ENCODE measurements at regions not wholly inside any gene's neighbourhood (a gene's known extent, or its start where the extent isn't known, plus 50 kb on each side); places are given as distances from the start of the nearest gene placed in this dataset.

DNA sequence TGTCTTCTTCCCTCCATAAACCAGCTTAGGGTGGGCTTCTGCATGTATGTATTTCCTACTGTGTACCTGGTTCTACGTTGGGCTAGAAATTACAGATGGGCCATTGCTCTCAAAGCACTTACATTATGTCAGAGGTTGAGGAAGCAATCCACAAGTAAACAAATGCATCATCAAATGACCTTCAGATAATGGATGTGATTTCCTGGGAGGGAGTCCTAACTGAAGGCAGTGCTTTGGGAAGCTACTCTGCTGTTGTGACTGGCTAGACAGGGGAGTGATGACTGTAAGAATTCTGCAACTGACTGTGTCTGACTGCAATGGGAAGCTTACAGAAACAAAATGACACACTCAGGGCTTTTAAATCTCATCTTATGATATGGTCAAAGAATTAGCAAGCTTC, 71.0 kb upstream of the PRR23E start:
- Histone ChIP-seq H3K4me3 (replicated peaks; ENCODE audit: insufficient read depth, low read length) (no peak overlapping the region), H3K27me3 (ENCODE audit: insufficient read depth, poor library complexity, severe bottlenecking) (no peaks in the 10 kb centered on the region), H3K27ac (replicated peaks) (no peak overlapping the region)
- no peak for DNase-seq (ENCODE audit: low read depth in 1 of 2, low spot score in 1 of 2)
- TF ChIP-seq, protein P1, sequence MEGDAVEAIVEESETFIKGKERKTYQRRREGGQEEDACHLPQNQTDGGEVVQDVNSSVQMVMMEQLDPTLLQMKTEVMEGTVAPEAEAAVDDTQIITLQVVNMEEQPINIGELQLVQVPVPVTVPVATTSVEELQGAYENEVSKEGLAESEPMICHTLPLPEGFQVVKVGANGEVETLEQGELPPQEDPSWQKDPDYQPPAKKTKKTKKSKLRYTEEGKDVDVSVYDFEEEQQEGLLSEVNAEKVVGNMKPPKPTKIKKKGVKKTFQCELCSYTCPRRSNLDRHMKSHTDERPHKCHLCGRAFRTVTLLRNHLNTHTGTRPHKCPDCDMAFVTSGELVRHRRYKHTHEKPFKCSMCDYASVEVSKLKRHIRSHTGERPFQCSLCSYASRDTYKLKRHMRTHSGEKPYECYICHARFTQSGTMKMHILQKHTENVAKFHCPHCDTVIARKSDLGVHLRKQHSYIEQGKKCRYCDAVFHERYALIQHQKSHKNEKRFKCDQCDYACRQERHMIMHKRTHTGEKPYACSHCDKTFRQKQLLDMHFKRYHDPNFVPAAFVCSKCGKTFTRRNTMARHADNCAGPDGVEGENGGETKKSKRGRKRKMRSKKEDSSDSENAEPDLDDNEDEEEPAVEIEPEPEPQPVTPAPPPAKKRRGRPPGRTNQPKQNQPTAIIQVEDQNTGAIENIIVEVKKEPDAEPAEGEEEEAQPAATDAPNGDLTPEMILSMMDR (IDR thresholded peaks at IDR 0.05; ENCODE audit: insufficient read depth, low read length), result no peak
- TF ChIP-seq GABPA (IDR thresholded peaks at IDR 0.05; ENCODE audit: low read depth), result no peak
- no peak for TF ChIP-seq SPI1 (IDR thresholded peaks at IDR 0.05; ENCODE audit: borderline replicate concordance, low read depth)
- no peak for TF ChIP-seq POLR2AphosphoS5 (IDR thresholded peaks at IDR 0.05; ENCODE audit: low read depth)
- TF ChIP-seq, protein P2, sequence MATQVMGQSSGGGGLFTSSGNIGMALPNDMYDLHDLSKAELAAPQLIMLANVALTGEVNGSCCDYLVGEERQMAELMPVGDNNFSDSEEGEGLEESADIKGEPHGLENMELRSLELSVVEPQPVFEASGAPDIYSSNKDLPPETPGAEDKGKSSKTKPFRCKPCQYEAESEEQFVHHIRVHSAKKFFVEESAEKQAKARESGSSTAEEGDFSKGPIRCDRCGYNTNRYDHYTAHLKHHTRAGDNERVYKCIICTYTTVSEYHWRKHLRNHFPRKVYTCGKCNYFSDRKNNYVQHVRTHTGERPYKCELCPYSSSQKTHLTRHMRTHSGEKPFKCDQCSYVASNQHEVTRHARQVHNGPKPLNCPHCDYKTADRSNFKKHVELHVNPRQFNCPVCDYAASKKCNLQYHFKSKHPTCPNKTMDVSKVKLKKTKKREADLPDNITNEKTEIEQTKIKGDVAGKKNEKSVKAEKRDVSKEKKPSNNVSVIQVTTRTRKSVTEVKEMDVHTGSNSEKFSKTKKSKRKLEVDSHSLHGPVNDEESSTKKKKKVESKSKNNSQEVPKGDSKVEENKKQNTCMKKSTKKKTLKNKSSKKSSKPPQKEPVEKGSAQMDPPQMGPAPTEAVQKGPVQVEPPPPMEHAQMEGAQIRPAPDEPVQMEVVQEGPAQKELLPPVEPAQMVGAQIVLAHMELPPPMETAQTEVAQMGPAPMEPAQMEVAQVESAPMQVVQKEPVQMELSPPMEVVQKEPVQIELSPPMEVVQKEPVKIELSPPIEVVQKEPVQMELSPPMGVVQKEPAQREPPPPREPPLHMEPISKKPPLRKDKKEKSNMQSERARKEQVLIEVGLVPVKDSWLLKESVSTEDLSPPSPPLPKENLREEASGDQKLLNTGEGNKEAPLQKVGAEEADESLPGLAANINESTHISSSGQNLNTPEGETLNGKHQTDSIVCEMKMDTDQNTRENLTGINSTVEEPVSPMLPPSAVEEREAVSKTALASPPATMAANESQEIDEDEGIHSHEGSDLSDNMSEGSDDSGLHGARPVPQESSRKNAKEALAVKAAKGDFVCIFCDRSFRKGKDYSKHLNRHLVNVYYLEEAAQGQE (IDR thresholded peaks at IDR 0.05; ENCODE audit: insufficient replicate concordance, low read depth), result no peak

DNA sequence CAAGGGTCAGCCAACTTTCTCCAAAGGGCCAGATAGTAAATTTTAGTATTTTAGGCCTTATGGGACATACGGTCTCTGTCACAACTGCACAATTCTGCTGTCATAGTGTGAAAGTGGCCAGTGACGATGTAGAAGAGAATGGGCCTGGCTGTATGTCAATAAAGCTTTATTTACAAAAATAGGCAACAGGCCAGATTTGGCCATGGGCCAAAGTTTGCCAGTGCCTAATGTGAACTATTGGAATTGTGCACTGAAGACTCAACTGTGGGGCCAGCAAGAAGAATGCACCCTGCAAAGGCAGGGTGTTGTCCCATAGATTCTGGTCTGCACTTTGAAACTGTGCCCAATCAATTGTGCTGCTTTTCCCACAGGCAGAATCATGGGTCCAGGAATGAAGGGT, 69.4 kb upstream of the PRR23E start:
- Histone ChIP-seq H3K27me3 (ENCODE audit: insufficient read depth, poor library complexity, severe bottlenecking) (no peaks in the 10 kb centered on the region), H3K4me3 (replicated peaks; ENCODE audit: insufficient read depth, low read length) (no peak overlapping the region), H3K27ac (replicated peaks) (no peak overlapping the region)
- no peak for DNase-seq (ENCODE audit: low read depth in 1 of 2, low spot score in 1 of 2)
- TF ChIP-seq, protein P2 (IDR thresholded peaks at IDR 0.05; ENCODE audit: insufficient replicate concordance, low read depth), result no peak
- TF ChIP-seq, protein P1 (IDR thresholded peaks at IDR 0.05; ENCODE audit: insufficient read depth, low read length), result no peak
- no peak for TF ChIP-seq SPI1 (IDR thresholded peaks at IDR 0.05; ENCODE audit: borderline replicate concordance, low read depth)

DNA sequence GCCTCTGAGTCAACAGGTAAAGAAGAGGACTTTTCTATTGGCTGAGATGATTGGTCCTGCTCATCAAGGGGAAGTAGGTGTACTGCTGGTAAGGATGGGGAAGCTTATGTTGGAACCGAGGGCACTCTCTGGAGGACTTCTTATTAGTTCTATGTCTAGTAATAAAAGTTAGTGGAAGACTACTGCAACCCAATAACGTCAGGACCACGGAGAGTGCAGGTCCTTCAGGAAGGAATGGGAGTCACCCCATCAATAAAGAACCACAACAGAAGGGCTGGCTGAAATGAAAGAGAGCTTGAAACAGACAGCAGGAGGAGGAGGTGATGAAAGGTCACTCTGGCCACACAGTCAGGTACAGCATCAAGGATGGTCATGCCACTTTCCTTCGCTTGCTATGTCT, 68.8 kb upstream of the PRR23E start:
- H3K27ac ChIP-seq (replicated peaks), result no peak overlapping the region
- TF ChIP-seq, protein P1 (IDR thresholded peaks at IDR 0.05; ENCODE audit: insufficient read depth, low read length), result no peak
- no peak for TF ChIP-seq POLR2AphosphoS5 (IDR thresholded peaks at IDR 0.05; ENCODE audit: low read depth)
- TF ChIP-seq SPI1 (IDR thresholded peaks at IDR 0.05; ENCODE audit: borderline replicate concordance, low read depth), result no peak
- no peak for TF ChIP-seq GABPA (IDR thresholded peaks at IDR 0.05; ENCODE audit: low read depth)
- TF ChIP-seq, protein P2 (IDR thresholded peaks at IDR 0.05; ENCODE audit: insufficient replicate concordance, low read depth), result peak; percentile 75

More for the DNA sequence above, 68.8 kb upstream of the PRR23E start:
- Histone ChIP-seq H3K4me3 (replicated peaks; ENCODE audit: insufficient read depth, low read length) (no peak overlapping the region), H3K27me3 (ENCODE audit: insufficient read depth, poor library complexity, severe bottlenecking) (no peaks in the 10 kb centered on the region)
- DNase-seq (ENCODE audit: low read depth in 1 of 2, low spot score in 1 of 2), result no peak
